Smooth muscle cell (in vitro differentiated cells): ENCODE measurements at regions not wholly inside any gene's neighbourhood (a gene's known extent, or its start where the extent isn't known, plus 50 kb on each side); places are given as distances from the start of the nearest gene placed in this dataset.

Experiments
- DNase-seq: peaks from one replicate; lab custom pipeline; 2025; ENCODE audit not compliant: unreplicated experiment; lab: John Stamatoyannopoulos, UW
- H2AFZ ChIP-seq: fragments of 200-600 bp; sonication (generic); 2 replicates; pipeline ENCODE4 v1.6.0; 2016; ENCODE audit warnings: antibody characterized with exemption, low read depth, mild to moderate bottlenecking
- H3F3A ChIP-seq: fragments of 200-600 bp; sonication (generic); 2 replicates; pipeline ENCODE4 v1.6.0; 2017; ENCODE audit warnings: antibody characterized with exemption, low read depth
- H3K27ac ChIP-seq: fragments of 200-600 bp; sonication (generic); 2 replicates; pipeline ENCODE4 v1.5.1; 2016; ENCODE audit warnings: low read depth, mild to moderate bottlenecking
- H3K27me3 ChIP-seq: fragments of 200-600 bp; sonication (generic); 2 replicates; pipeline ENCODE4 v1.6.1; 2016; ENCODE audit warnings: low read depth, mild to moderate bottlenecking
- H3K36me3 ChIP-seq: fragments of 200-600 bp; sonication (generic); 2 replicates; pipeline ENCODE4 v1.5.1; 2016; ENCODE audit warnings: low read depth
- H3K4me1 ChIP-seq: fragments of 200-600 bp; sonication (generic); 2 replicates; pipeline ENCODE4 v1.5.1; 2016; ENCODE audit warnings: low read depth
- H3K4me2 ChIP-seq: fragments of 200-600 bp; sonication (generic); 2 replicates; pipeline ENCODE4 v1.6.0; 2016; ENCODE audit warnings: mild to moderate bottlenecking
- H3K4me3 ChIP-seq: fragments of 200-600 bp; sonication (generic); 2 replicates; pipeline ENCODE4 v1.5.1; 2016; ENCODE audit warnings: mild to moderate bottlenecking
- H3K79me2 ChIP-seq: fragments of 200-600 bp; sonication (generic); 2 replicates; pipeline ENCODE4 v1.6.0; 2016; ENCODE audit warnings: low read depth, mild to moderate bottlenecking
- H3K9ac ChIP-seq: fragments of 200-600 bp; sonication (generic); 2 replicates; pipeline ENCODE4 v1.6.0; 2016; ENCODE audit warnings: low read depth
- H3K9me3 ChIP-seq: fragments of 200-600 bp; sonication (generic); replicated peaks from 2 replicates; pipeline ENCODE4 v1.5.1; 2016; ENCODE audit warnings: low read depth
- H4K20me1 ChIP-seq: fragments of 200-600 bp; sonication (generic); 2 replicates; pipeline ENCODE4 v1.6.0; 2016; ENCODE audit warnings: low read depth
- CTCF ChIP-seq: fragments of 200-600 bp; sonication (generic); IDR thresholded peaks from 2 replicates; pipeline ENCODE4 v1.5.1; 2017; ENCODE audit warnings: borderline replicate concordance, mild to moderate bottlenecking, antibody characterized with exemption; ENCODE audit not compliant: insufficient read depth, poor library complexity, severe bottlenecking
- WGBS: methylation state at CpG from one replicate; pipeline ENCODE4 v1.1.7; 2016; ENCODE audit warnings: low lambda C conversion rate; 5-methylcytosine and 5-hydroxymethylcytosine counted together

- Histone ChIP-seq H3K4me2 (no peak overlapping the region), H3K4me3 (no peak overlapping the region), H3K36me3 (no peaks in the 10 kb centered on the region), H3K4me1 (no peaks in the 10 kb centered on the region), H3K27ac (no peak overlapping the region), H3K9ac (no peak overlapping the region), H3K79me2 (no peaks in the 10 kb centered on the region), H4K20me1 (no peaks in the 10 kb centered on the region), H3K9me3 (no peaks in the 10 kb centered on the region), H3K27me3 (no peaks in the 10 kb centered on the region), H2AFZ (no peak overlapping the region), H3F3A (no peaks in the 10 kb centered on the region)
- DNase-seq: no peak
- TF ChIP-seq CTCF: no peak
Observed at GRCh38 chr3:70646635-70647034, 334.2 kb upstream of the MDFIC2 start.

- no peaks in the 10 kb centered on the region for H3F3A ChIP-seq
- no peaks in the 10 kb centered on the region for H3K4me1 ChIP-seq
Observed at GRCh38 chr3:70640481-70640880, 328.0 kb upstream of the MDFIC2 start.

GRCh38 chr3:70635301-70635700, 322.9 kb upstream of the MDFIC2 start:
- Histone ChIP-seq H3K9ac (no peak overlapping the region), H3K4me3 (no peak overlapping the region), H4K20me1 (no peaks in the 10 kb centered on the region), H3K36me3 (no peaks in the 10 kb centered on the region), H2AFZ (no peak overlapping the region), H3K4me2 (no peak overlapping the region), H3F3A (no peaks in the 10 kb centered on the region), H3K9me3 (no peaks in the 10 kb centered on the region), H3K79me2 (no peaks in the 10 kb centered on the region), H3K27ac (no peak overlapping the region), H3K4me1 (no peaks in the 10 kb centered on the region), H3K27me3 (no peaks in the 10 kb centered on the region)
- WGBS: 43% methylated on average over 2 of the region's 2 CpGs
- no peak for DNase-seq
- no peak for TF ChIP-seq CTCF

More at GRCh38 chr3:70640481-70640880, 328.0 kb upstream of the MDFIC2 start:
- H3K4me2 ChIP-seq: no peak overlapping the region
- no peaks in the 10 kb centered on the region for H3K36me3 ChIP-seq
- no peak overlapping the region for H3K9ac ChIP-seq
- no peaks in the 10 kb centered on the region for H3K79me2 ChIP-seq
- H3K27ac ChIP-seq: no peak overlapping the region
- DNase-seq: no peak
- TF ChIP-seq CTCF: no peak
- no peak overlapping the region for H3K4me3 ChIP-seq
- no peaks in the 10 kb centered on the region for H3K27me3 ChIP-seq
- H4K20me1 ChIP-seq: no peaks in the 10 kb centered on the region
- no peak overlapping the region for H2AFZ ChIP-seq
- no peaks in the 10 kb centered on the region for H3K9me3 ChIP-seq

- no peaks in the 10 kb centered on the region for H4K20me1 ChIP-seq
- H3K9me3 ChIP-seq: no peaks in the 10 kb centered on the region
- H2AFZ ChIP-seq: no peak overlapping the region
- 48% methylated on average over 4 of the region's 4 CpGs for WGBS
- no peak overlapping the region for H3K9ac ChIP-seq
- no peaks in the 10 kb centered on the region for H3K36me3 ChIP-seq
- H3K79me2 ChIP-seq: no peaks in the 10 kb centered on the region
- no peak overlapping the region for H3K4me2 ChIP-seq
- no peaks in the 10 kb centered on the region for H3K27me3 ChIP-seq
- H3F3A ChIP-seq: no peaks in the 10 kb centered on the region
- no peak for DNase-seq
- H3K4me3 ChIP-seq: no peak overlapping the region
- no peak for TF ChIP-seq CTCF
- H3K27ac ChIP-seq: no peak overlapping the region
- H3K4me1 ChIP-seq: no peaks in the 10 kb centered on the region
Observed at GRCh38 chr3:70631716-70632307, 319.4 kb upstream of the MDFIC2 start.
